Brain microvascular endothelial cell (primary cell): ENCODE measurements at regions not wholly inside any gene's neighbourhood (a gene's known extent, or its start where the extent isn't known, plus 50 kb on each side); places are given as distances from the start of the nearest gene placed in this dataset.
A peak's percentile ranks its signal among the peaks of the same experiment; 100 is the strongest.

ENCODE experiments used
- DNase-seq: peaks from one replicate; pipeline ENCODE4 v3.0.0-alpha.2; 2020
- H3K27ac ChIP-seq: fragments of 250-450 bp; sonication (Bioruptor Pico); 2 replicates; pipeline ENCODE4 v1.5.1; 2020; ENCODE audit warnings: mild to moderate bottlenecking, moderate library complexity
- H3K27me3 ChIP-seq: fragments of 250-450 bp; sonication (Bioruptor Pico); replicated peaks from 2 replicates; pipeline ENCODE4 v1.5.1; 2020; ENCODE audit warnings: mild to moderate bottlenecking
- H3K36me3 ChIP-seq: fragments of 250-450 bp; sonication (Bioruptor Pico); replicated peaks from 2 replicates; pipeline ENCODE4 v1.5.1; 2020; ENCODE audit warnings: mild to moderate bottlenecking
- H3K4me3 ChIP-seq: 2 replicates; pipeline ENCODE4 v1.5.1; 2011; ENCODE audit warnings: low read depth, mild to moderate bottlenecking, control low read depth, low read length, moderate library complexity
- CTCF ChIP-seq: IDR thresholded peaks from 2 replicates; pipeline ENCODE4 v1.5.1; 2011; ENCODE audit warnings: low read depth, mild to moderate bottlenecking, moderate library complexity, low read length, control low read depth, inconsistent platforms; ENCODE audit errors: missing control alignments
- in situ Hi-C: cut with HindIII; loops from 2 replicates; pipeline ENCODE4 v1.10.0; 2017; ENCODE audit warnings: low sequenced_read_pairs, low pct_ligation_motif_present

- no peaks in the 10 kb centered on the region for H3K36me3 ChIP-seq
- in situ Hi-C loops, result loop anchor here (25.0 kb wide), 1 partner anchor 238 kb away; no protein-coding TSS in a partner anchor
- no peaks in the 10 kb centered on the region for H3K27me3 ChIP-seq
- no peak for TF ChIP-seq CTCF
- no peak overlapping the region for H3K27ac ChIP-seq
- H3K4me3 ChIP-seq, result no peak overlapping the region
- no peak for DNase-seq
Measured at GRCh38 chr13:97124206-97124605, 97.9 kb upstream of the MBNL2 start.

- no peak overlapping the region for H3K4me3 ChIP-seq
- H3K27ac ChIP-seq, result no peak overlapping the region
- DNase-seq, result peak; percentile 77
- in situ Hi-C loops, result loop anchor here (25.0 kb wide), 1 partner anchor 237 kb away; no protein-coding TSS in a partner anchor
- no peaks in the 10 kb centered on the region for H3K27me3 ChIP-seq
- no peaks in the 10 kb centered on the region for H3K36me3 ChIP-seq
- peak; percentile 16 for TF ChIP-seq CTCF
Measured at GRCh38 chr13:97124915-97125809, 97.0 kb upstream of the MBNL2 start.

- no peak for DNase-seq
Measured at GRCh38 chr13:97125810-97126738, 96.1 kb upstream of the MBNL2 start.

GRCh38 chr13:97127842-97128241 lies 94.3 kb upstream of the MBNL2 start:
- H3K4me3 ChIP-seq, result no peak overlapping the region
- in situ Hi-C loops, result no loop called here
- no peak for TF ChIP-seq CTCF

More at GRCh38 chr13:97125810-97126738, 96.1 kb upstream of the MBNL2 start:
- no peak overlapping the region for H3K27ac ChIP-seq
- no peak for TF ChIP-seq CTCF
- H3K36me3 ChIP-seq, result no peaks in the 10 kb centered on the region
- in situ Hi-C loops, result no loop called here
- H3K27me3 ChIP-seq, result no peaks in the 10 kb centered on the region
- H3K4me3 ChIP-seq, result no peak overlapping the region

GRCh38 chr13:97130190-97130589 lies 91.9 kb upstream of the MBNL2 start:
- Histone ChIP-seq H3K4me3 (no peak overlapping the region), H3K27ac (no peak overlapping the region), H3K27me3 (no peaks in the 10 kb centered on the region), H3K36me3 (no peaks in the 10 kb centered on the region)
- TF ChIP-seq CTCF, result no peak
- no peak for DNase-seq
- in situ Hi-C loops, result no loop called here

More at GRCh38 chr13:97127842-97128241, 94.3 kb upstream of the MBNL2 start:
- no peak for DNase-seq
- no peaks in the 10 kb centered on the region for H3K36me3 ChIP-seq
- H3K27me3 ChIP-seq, result no peaks in the 10 kb centered on the region
- no peak overlapping the region for H3K27ac ChIP-seq
